Astrocyte (in vitro differentiated cells and primary cell): ENCODE measurements at regions not wholly inside any gene's neighbourhood (a gene's known extent, or its start where the extent isn't known, plus 50 kb on each side); places are given as distances from the start of the nearest gene placed in this dataset.

Source experiments
- DNase-seq: peaks from one replicate; pipeline ENCODE4 v3.0.0-alpha.2; 2010; ENCODE audit warnings: low read depth
- FAIRE-seq: peaks from 2 replicates; lab custom pipeline; 2011; peaks lifted over from hg19 to GRCh38; lab: Jason Lieb, UNC
- H2AFZ ChIP-seq: 2 replicates; pipeline ENCODE4 v1.6.0; 2012; ENCODE audit warnings: low read depth, low read length, inconsistent platforms
- H3K27ac ChIP-seq: 2 replicates; pipeline ENCODE4 v1.5.1; 2011; ENCODE audit warnings: low read depth, low read length, inconsistent platforms
- H3K27me3 ChIP-seq: 2 replicates; pipeline ENCODE4 v1.6.0; 2011; ENCODE audit warnings: low read length, inconsistent platforms; ENCODE audit not compliant: insufficient read depth
- H3K36me3 ChIP-seq: 2 replicates; pipeline ENCODE4 v1.5.1; 2011; ENCODE audit warnings: low read length, inconsistent platforms; ENCODE audit not compliant: insufficient read depth
- H3K4me1 ChIP-seq: 2 replicates; pipeline ENCODE4 v1.5.1; 2011; ENCODE audit warnings: low read length, inconsistent platforms; ENCODE audit not compliant: insufficient read depth
- H3K4me2 ChIP-seq: 2 replicates; pipeline ENCODE4 v1.6.0; 2012; ENCODE audit warnings: low read length, inconsistent platforms
- H3K4me3 ChIP-seq: 2 replicates; pipeline ENCODE4 v1.5.1; 2011; ENCODE audit warnings: low read depth, mild to moderate bottlenecking, low read length, inconsistent platforms; ENCODE audit not compliant: insufficient read depth
- H3K79me2 ChIP-seq: 2 replicates; pipeline ENCODE4 v1.6.0; 2012; ENCODE audit warnings: mild to moderate bottlenecking, low read length, inconsistent platforms; ENCODE audit not compliant: insufficient read depth
- H3K9ac ChIP-seq: 2 replicates; pipeline ENCODE4 v1.6.0; 2012; ENCODE audit warnings: mild to moderate bottlenecking, low read length, inconsistent platforms
- H3K9me3 ChIP-seq: 2 replicates; pipeline ENCODE4 v1.5.1; 2012; ENCODE audit warnings: low read depth, mild to moderate bottlenecking, low read length, inconsistent platforms; ENCODE audit not compliant: insufficient read depth
- H4K20me1 ChIP-seq: 2 replicates; pipeline ENCODE4 v1.6.0; 2012; ENCODE audit warnings: low read length, inconsistent platforms; ENCODE audit not compliant: insufficient read depth
- H3K27ac Mint-ChIP-seq: one replicate; pipeline ENCODE4 v1.8.0; 2021; ENCODE audit warnings: mild to moderate bottlenecking, mixed read lengths; ENCODE audit not compliant: unreplicated experiment
- H3K27me3 Mint-ChIP-seq: one replicate; pipeline ENCODE4 v1.8.0; 2021; ENCODE audit warnings: low read depth, mixed read lengths; ENCODE audit not compliant: unreplicated experiment
- H3K36me3 Mint-ChIP-seq: one replicate; pipeline ENCODE4 v1.8.0; 2021; ENCODE audit warnings: low read depth, mixed read lengths; ENCODE audit not compliant: unreplicated experiment
- H3K4me1 Mint-ChIP-seq: one replicate; pipeline ENCODE4 v1.8.0; 2021; ENCODE audit warnings: low read depth, mixed read lengths; ENCODE audit not compliant: unreplicated experiment
- H3K4me3 Mint-ChIP-seq: one replicate; pipeline ENCODE4 v1.8.0; 2021; ENCODE audit warnings: mild to moderate bottlenecking, moderate library complexity, mixed read lengths; ENCODE audit not compliant: unreplicated experiment
- H3K9me3 Mint-ChIP-seq: one replicate; pipeline ENCODE4 v1.8.0; 2021; ENCODE audit warnings: mild to moderate bottlenecking, mixed read lengths; ENCODE audit not compliant: unreplicated experiment
- EZH2 ChIP-seq: IDR thresholded peaks from 2 replicates; pipeline ENCODE4 v1.6.1; 2012; ENCODE audit warnings: mild to moderate bottlenecking, low read length, inconsistent platforms; ENCODE audit not compliant: insufficient read depth
- TF ChIP-seq, protein P1 (sequence below): IDR thresholded peaks from 2 replicates; pipeline ENCODE4 v1.5.1; 2011; ENCODE audit warnings: low read depth, mild to moderate bottlenecking, inconsistent platforms, low read length, moderate library complexity; ENCODE audit not compliant: insufficient read depth

DNA sequence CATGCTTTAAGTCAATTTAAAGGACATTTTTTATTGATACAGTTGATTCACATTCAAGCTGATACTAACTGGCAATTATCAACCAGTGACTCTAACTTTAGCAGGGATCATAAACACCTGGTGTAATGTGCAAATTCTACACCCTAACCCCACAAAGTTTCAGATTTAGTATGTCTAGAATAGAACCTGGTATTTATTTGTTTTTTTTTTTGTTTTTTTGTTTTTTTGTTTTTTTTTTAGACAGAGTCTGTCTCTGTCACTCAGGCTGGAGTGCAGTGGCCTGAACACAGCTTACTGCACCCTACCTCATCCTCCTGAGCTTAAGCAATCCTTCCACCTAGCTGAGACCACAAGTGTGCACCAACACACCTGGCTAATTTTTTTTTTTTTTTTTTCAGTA, 311.2 kb upstream of the SEMA6A start:
- Histone ChIP-seq H3K79me2 (no peaks in the 10 kb centered on the region), H3K4me1 (no peaks in the 10 kb centered on the region), H2AFZ (no peak overlapping the region), H3K9me3 (no peaks in the 10 kb centered on the region), H3K9ac (no peak overlapping the region), H3K27ac (no peak overlapping the region), H3K36me3 (no peaks in the 10 kb centered on the region), H3K27me3 (no peaks in the 10 kb centered on the region), H3K4me2 (no peak overlapping the region), H3K4me3 (no peak overlapping the region), H4K20me1 (no peaks in the 10 kb centered on the region)
- Mint-ChIP-seq H3K27ac (no peak overlapping the region), H3K9me3 (no peaks in the 10 kb centered on the region), H3K27me3 (peaks cover 2% of the 10 kb centered on the region), H3K4me1 (no peaks in the 10 kb centered on the region), H3K4me3 (no peak overlapping the region), H3K36me3 (no peaks in the 10 kb centered on the region)
- DNase-seq (no peak), FAIRE-seq (no peak)
- TF ChIP-seq, protein P1, sequence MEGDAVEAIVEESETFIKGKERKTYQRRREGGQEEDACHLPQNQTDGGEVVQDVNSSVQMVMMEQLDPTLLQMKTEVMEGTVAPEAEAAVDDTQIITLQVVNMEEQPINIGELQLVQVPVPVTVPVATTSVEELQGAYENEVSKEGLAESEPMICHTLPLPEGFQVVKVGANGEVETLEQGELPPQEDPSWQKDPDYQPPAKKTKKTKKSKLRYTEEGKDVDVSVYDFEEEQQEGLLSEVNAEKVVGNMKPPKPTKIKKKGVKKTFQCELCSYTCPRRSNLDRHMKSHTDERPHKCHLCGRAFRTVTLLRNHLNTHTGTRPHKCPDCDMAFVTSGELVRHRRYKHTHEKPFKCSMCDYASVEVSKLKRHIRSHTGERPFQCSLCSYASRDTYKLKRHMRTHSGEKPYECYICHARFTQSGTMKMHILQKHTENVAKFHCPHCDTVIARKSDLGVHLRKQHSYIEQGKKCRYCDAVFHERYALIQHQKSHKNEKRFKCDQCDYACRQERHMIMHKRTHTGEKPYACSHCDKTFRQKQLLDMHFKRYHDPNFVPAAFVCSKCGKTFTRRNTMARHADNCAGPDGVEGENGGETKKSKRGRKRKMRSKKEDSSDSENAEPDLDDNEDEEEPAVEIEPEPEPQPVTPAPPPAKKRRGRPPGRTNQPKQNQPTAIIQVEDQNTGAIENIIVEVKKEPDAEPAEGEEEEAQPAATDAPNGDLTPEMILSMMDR, result no peak
- no peak for TF ChIP-seq EZH2

GRCh38 chr5:116883875-116884274, 309.3 kb upstream of the SEMA6A start:
- Histone ChIP-seq H3K27ac (no peak overlapping the region), H3K4me1 (no peaks in the 10 kb centered on the region), H3K9me3 (no peaks in the 10 kb centered on the region), H3K27me3 (no peaks in the 10 kb centered on the region), H2AFZ (no peak overlapping the region), H3K36me3 (no peaks in the 10 kb centered on the region), H3K4me2 (no peak overlapping the region), H3K4me3 (no peak overlapping the region), H3K9ac (no peak overlapping the region), H3K79me2 (no peaks in the 10 kb centered on the region), H4K20me1 (no peaks in the 10 kb centered on the region)
- Mint-ChIP-seq H3K4me1 (no peaks in the 10 kb centered on the region), H3K36me3 (no peaks in the 10 kb centered on the region), H3K27ac (no peak overlapping the region), H3K27me3 (peaks cover 2% of the 10 kb centered on the region), H3K9me3 (no peaks in the 10 kb centered on the region), H3K4me3 (no peak overlapping the region)
- DNase-seq (no peak), FAIRE-seq (no peak)
- TF ChIP-seq, protein P1, result no peak
- no peak for TF ChIP-seq EZH2

- Histone ChIP-seq H3K4me2 (no peak overlapping the region), H3K4me3 (no peak overlapping the region), H4K20me1 (no peaks in the 10 kb centered on the region), H3K79me2 (no peaks in the 10 kb centered on the region), H3K9ac (no peak overlapping the region), H3K27me3 (no peaks in the 10 kb centered on the region), H2AFZ (no peak overlapping the region), H3K36me3 (no peaks in the 10 kb centered on the region), H3K4me1 (no peaks in the 10 kb centered on the region), H3K9me3 (no peaks in the 10 kb centered on the region), H3K27ac (no peak overlapping the region)
- Mint-ChIP-seq H3K27me3 (peaks cover 2% of the 10 kb centered on the region), H3K36me3 (no peaks in the 10 kb centered on the region), H3K9me3 (no peaks in the 10 kb centered on the region), H3K27ac (no peak overlapping the region), H3K4me3 (no peak overlapping the region), H3K4me1 (no peaks in the 10 kb centered on the region)
- TF ChIP-seq, protein P1, result no peak
- TF ChIP-seq EZH2, result no peak
- DNase-seq, result no peak
- no peak for FAIRE-seq
Measured at GRCh38 chr5:116881921-116882531, 307.4 kb upstream of the SEMA6A start.
